ENCODE measurements at regions not wholly inside any gene's neighbourhood (a gene's known extent, or its start where the extent isn't known, plus 50 kb on each side); places are given as distances from the start of the nearest gene placed in this dataset.

DNA sequence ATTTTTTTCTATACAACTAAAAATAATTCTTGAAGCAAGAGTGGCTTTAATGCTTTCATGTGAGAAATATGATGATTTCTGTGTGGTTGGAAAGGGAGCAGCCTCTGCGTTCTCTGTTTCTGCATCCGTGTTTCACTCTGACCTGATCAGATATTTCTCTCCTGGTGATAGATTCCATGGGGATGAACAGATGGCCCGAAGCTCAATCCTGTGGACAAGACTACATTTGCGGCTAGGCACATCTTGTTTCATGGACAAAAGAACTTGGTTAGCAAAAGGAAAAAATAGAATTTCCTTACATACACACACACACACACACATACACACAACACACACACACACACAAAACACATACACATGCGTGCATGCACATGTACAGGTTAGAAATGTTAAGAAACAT, 218.2 kb upstream of the ADAMTS16 start:
- POLR2A ChIA-PET = no interaction called here
- no peak for DNase-seq (ENCODE audit: low read depth, low spot score)
- BruUV-seq (replicated peaks) = no TSS peak

DNA sequence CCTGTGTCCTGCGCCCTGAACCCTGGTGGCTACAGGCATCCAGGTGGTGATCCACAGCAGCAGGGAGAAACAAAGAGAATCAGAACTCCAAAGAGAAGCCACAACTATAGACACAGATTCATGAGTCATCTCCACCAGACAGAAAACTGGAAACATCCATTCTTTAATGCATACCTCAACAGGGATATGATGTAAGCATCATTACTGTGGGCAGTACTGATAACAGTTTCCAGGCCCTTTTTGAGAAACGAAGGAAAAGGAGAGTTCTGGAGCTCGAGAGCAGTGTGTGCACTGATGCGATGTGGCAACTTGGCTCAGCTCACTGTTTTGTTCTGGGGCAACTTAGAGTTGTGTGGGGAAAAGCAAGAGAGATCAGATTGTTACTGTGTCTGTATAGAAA, 215.6 kb upstream of the ADAMTS16 start:
- H3K9me1 ChIP-seq (replicated peaks; ENCODE audit: control insufficient read depth, extremely low read depth, insufficient read depth, low read length) = no peaks in the 10 kb centered on the region
- no peak overlapping the region for H3K9ac ChIP-seq (replicated peaks; ENCODE audit: extremely low read depth, insufficient read depth, low read length)
- POLR2A ChIA-PET = no interaction called here
- H3K4me2 ChIP-seq (ENCODE audit: insufficient read depth, low read length) = no peak overlapping the region
- intact Hi-C loops (cut with micrococcal nuclease) = no loop called here
- CTCF ChIA-PET = no interaction called here
- no peaks in the 10 kb centered on the region for H4K20me1 ChIP-seq (replicated peaks; ENCODE audit: control insufficient read depth, extremely low read depth, insufficient read depth, low read length)
- TF ChIP-seq FOS (IDR thresholded peaks at IDR 0.05; ENCODE audit: borderline replicate concordance, insufficient read depth, low read length) (no peak), MYC (IDR thresholded peaks at IDR 0.05; ENCODE audit: low read depth, low read length) (no peak), POLR2AphosphoS5 (IDR thresholded peaks at IDR 0.05; ENCODE audit: insufficient read depth, low read depth, low read length) (no peak), JUN (IDR thresholded peaks at IDR 0.05; ENCODE audit: borderline replicate concordance, insufficient read depth, insufficient read length, low read depth) (no peak), EZH2 (IDR thresholded peaks at IDR 0.05; ENCODE audit: borderline replicate concordance, low read depth, low read length, severe bottlenecking) (no peak), GATA2 (IDR thresholded peaks at IDR 0.05; ENCODE audit: insufficient read depth, insufficient read length, low read depth, low read length) (no peak), POLR2A (IDR thresholded peaks at IDR 0.05; ENCODE audit: low read depth, low read length) (no peak)
- TF ChIP-seq, protein P1, sequence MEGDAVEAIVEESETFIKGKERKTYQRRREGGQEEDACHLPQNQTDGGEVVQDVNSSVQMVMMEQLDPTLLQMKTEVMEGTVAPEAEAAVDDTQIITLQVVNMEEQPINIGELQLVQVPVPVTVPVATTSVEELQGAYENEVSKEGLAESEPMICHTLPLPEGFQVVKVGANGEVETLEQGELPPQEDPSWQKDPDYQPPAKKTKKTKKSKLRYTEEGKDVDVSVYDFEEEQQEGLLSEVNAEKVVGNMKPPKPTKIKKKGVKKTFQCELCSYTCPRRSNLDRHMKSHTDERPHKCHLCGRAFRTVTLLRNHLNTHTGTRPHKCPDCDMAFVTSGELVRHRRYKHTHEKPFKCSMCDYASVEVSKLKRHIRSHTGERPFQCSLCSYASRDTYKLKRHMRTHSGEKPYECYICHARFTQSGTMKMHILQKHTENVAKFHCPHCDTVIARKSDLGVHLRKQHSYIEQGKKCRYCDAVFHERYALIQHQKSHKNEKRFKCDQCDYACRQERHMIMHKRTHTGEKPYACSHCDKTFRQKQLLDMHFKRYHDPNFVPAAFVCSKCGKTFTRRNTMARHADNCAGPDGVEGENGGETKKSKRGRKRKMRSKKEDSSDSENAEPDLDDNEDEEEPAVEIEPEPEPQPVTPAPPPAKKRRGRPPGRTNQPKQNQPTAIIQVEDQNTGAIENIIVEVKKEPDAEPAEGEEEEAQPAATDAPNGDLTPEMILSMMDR (IDR thresholded peaks at IDR 0.05; ENCODE audit: extremely low read depth in 1 of 2, insufficient read depth in 1 of 2, low read depth in 1 of 2, low read length in 2 of 2) = no peak
- TF ChIP-seq, protein P2, sequence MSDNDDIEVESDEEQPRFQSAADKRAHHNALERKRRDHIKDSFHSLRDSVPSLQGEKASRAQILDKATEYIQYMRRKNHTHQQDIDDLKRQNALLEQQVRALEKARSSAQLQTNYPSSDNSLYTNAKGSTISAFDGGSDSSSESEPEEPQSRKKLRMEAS (IDR thresholded peaks at IDR 0.05; ENCODE audit: insufficient read depth, insufficient read length) = no peak
- no TSS peak for BruUV-seq (replicated peaks)
- dilution Hi-C loops (cut with MboI; ENCODE audit: extremely low pct_ligation_motif_present, low sequenced_read_pairs) = no loop called here
- no peaks in the 10 kb centered on the region for H3K79me2 ChIP-seq (ENCODE audit: control insufficient read depth, insufficient read depth, low read length)
- DNase-seq (ENCODE audit: low read depth, low spot score) (no peak), FAIRE-seq (no peak)
- H2AFZ ChIP-seq (ENCODE audit: low read depth, low read length) = no peak overlapping the region
- H3K27me3 ChIP-seq (ENCODE audit: control insufficient read depth in 2 of 2, insufficient read depth in 2 of 2, low read length in 2 of 2) = no peaks in the 10 kb centered on the region
- no peak overlapping the region for H3K27ac ChIP-seq (ENCODE audit: insufficient read depth, low read depth, low read length)
- peaks cover 6% of the 10 kb centered on the region for H3K9me3 ChIP-seq (replicated peaks; ENCODE audit: control insufficient read depth, insufficient read depth, low read length)
- no peak overlapping the region for H3K4me3 ChIP-seq (replicated peaks in 1 of 3; ENCODE audit: insufficient read depth in 1 of 3, low read depth in 1 of 3, low read length in 3 of 3)
- H3K36me3 ChIP-seq (ENCODE audit: control insufficient read depth in 2 of 2, extremely low read depth in 1 of 2, insufficient read depth in 2 of 2, low read length in 2 of 2) = no peaks in the 10 kb centered on the region
- H3K4me1 ChIP-seq (ENCODE audit: control insufficient read depth, extremely low read depth, insufficient read depth, low read length) = no peaks in the 10 kb centered on the region

More for the DNA sequence above, 218.2 kb upstream of the ADAMTS16 start:
- Histone ChIP-seq H3K36me3 (ENCODE audit: control insufficient read depth in 2 of 2, extremely low read depth in 1 of 2, insufficient read depth in 2 of 2, low read length in 2 of 2) (no peaks in the 10 kb centered on the region), H3K9me1 (replicated peaks; ENCODE audit: control insufficient read depth, extremely low read depth, insufficient read depth, low read length) (no peaks in the 10 kb centered on the region), H3K27ac (ENCODE audit: insufficient read depth, low read depth, low read length) (no peak overlapping the region), H3K4me1 (ENCODE audit: control insufficient read depth, extremely low read depth, insufficient read depth, low read length) (no peaks in the 10 kb centered on the region), H3K4me3 (replicated peaks in 1 of 3; ENCODE audit: insufficient read depth in 1 of 3, low read depth in 1 of 3, low read length in 3 of 3) (no peak overlapping the region), H4K20me1 (replicated peaks; ENCODE audit: control insufficient read depth, extremely low read depth, insufficient read depth, low read length) (no peaks in the 10 kb centered on the region), H3K27me3 (ENCODE audit: control insufficient read depth in 2 of 2, insufficient read depth in 2 of 2, low read length in 2 of 2) (no peaks in the 10 kb centered on the region), H2AFZ (ENCODE audit: low read depth, low read length) (no peak overlapping the region), H3K79me2 (ENCODE audit: control insufficient read depth, insufficient read depth, low read length) (no peaks in the 10 kb centered on the region), H3K9me3 (replicated peaks; ENCODE audit: control insufficient read depth, insufficient read depth, low read length) (peaks cover 5% of the 10 kb centered on the region), H3K4me2 (ENCODE audit: insufficient read depth, low read length) (no peak overlapping the region), H3K9ac (replicated peaks; ENCODE audit: extremely low read depth, insufficient read depth, low read length) (no peak overlapping the region)
- intact Hi-C loops (cut with micrococcal nuclease) (no loop called here), dilution Hi-C loops (cut with MboI; ENCODE audit: extremely low pct_ligation_motif_present, low sequenced_read_pairs) (no loop called here)
- TF ChIP-seq POLR2A (IDR thresholded peaks at IDR 0.05; ENCODE audit: low read depth, low read length) (no peak), JUN (IDR thresholded peaks at IDR 0.05; ENCODE audit: borderline replicate concordance, insufficient read depth, insufficient read length, low read depth) (no peak), EZH2 (IDR thresholded peaks at IDR 0.05; ENCODE audit: borderline replicate concordance, low read depth, low read length, severe bottlenecking) (no peak), FOS (IDR thresholded peaks at IDR 0.05; ENCODE audit: borderline replicate concordance, insufficient read depth, low read length) (no peak), GATA2 (IDR thresholded peaks at IDR 0.05; ENCODE audit: insufficient read depth, insufficient read length, low read depth, low read length) (no peak), POLR2AphosphoS5 (IDR thresholded peaks at IDR 0.05; ENCODE audit: insufficient read depth, low read depth, low read length) (no peak)
- TF ChIP-seq, protein P1 (IDR thresholded peaks at IDR 0.05; ENCODE audit: extremely low read depth in 1 of 2, insufficient read depth in 1 of 2, low read depth in 1 of 2, low read length in 2 of 2) = no peak
- no peak for FAIRE-seq
- CTCF ChIA-PET = no interaction called here
